Liver (tissue), 8 donors: ENCODE measurements at regions not wholly inside any gene's neighbourhood (a gene's known extent, or its start where the extent isn't known, plus 50 kb on each side); places are given as distances from the start of the nearest gene placed in this dataset.

Experiments
- DNase-seq: peaks from one replicate; pipeline ENCODE4 v3.0.0-alpha.2; 2017; ENCODE audit warnings: low spot score
- H3K27ac ChIP-seq, 2 donors: one replicate each; pipeline ENCODE4 v1.7.0; 2013; ENCODE audit warnings: inconsistent platforms in 2 of 2, low read length in 2 of 2, control low read depth in 1 of 2, low read depth in 1 of 2, mild to moderate bottlenecking in 1 of 2
- H3K27me3 ChIP-seq, 4 donors: one replicate each; pipeline versions ENCODE4 v1.6.1 to v1.7.0; 2013; ENCODE audit warnings: low read length in 3 of 4, inconsistent platforms in 1 of 4, mild to moderate bottlenecking in 1 of 4, moderate library complexity in 1 of 4; ENCODE audit not compliant: control insufficient read depth in 4 of 4, insufficient read depth in 4 of 4
- H3K36me3 ChIP-seq, 4 donors: one replicate each; pipeline versions ENCODE4 v1.6.1 to v1.7.0; 2013; ENCODE audit warnings: low read length in 3 of 4, mild to moderate bottlenecking in 3 of 4, low read depth in 1 of 4, moderate library complexity in 1 of 4; ENCODE audit not compliant: control insufficient read depth in 4 of 4, insufficient read depth in 3 of 4
- H3K4me1 ChIP-seq, 4 donors: one replicate each; pipeline versions ENCODE4 v1.6.1 to v1.7.0; 2013; ENCODE audit warnings: low read length in 3 of 4, mild to moderate bottlenecking in 3 of 4, moderate library complexity in 1 of 4; ENCODE audit not compliant: control insufficient read depth in 4 of 4, insufficient read depth in 4 of 4
- H3K4me3 ChIP-seq, 3 donors: one replicate each; pipeline versions ENCODE4 v1.6.1 to v1.7.0; 2013; ENCODE audit warnings: low read length in 3 of 3, control low read depth in 1 of 3, low read depth in 1 of 3, mild to moderate bottlenecking in 1 of 3
- H3K9ac ChIP-seq, 2 donors: one replicate each; pipeline ENCODE4 v1.7.0; 2013; ENCODE audit warnings: low read length in 2 of 2, mild to moderate bottlenecking in 2 of 2, moderate library complexity in 2 of 2, control low read depth in 1 of 2, low read depth in 1 of 2
- H3K9me3 ChIP-seq, 4 donors: one replicate each; pipeline versions ENCODE4 v1.6.1 to v1.7.0; 2013; ENCODE audit warnings: low read length in 3 of 4; ENCODE audit not compliant: control insufficient read depth in 4 of 4
- CTCF ChIP-seq: fragments of 150-350 bp; IDR thresholded peaks from 2 replicates; pipeline ENCODE4 v1.5.1; 2017; ENCODE audit warnings: improper control_type of control experiment, low read depth, low read length; ENCODE audit not compliant: missing input control
- EGR1 ChIP-seq, 2 donors: IDR thresholded peaks; 2 replicates each; pipeline ENCODE4 v1.6.1; 2016 to 2018; ENCODE audit warnings: antibody characterized with exemption in 2 of 2, low read depth in 2 of 2
- FOXA1 ChIP-seq: IDR thresholded peaks from 2 replicates; pipeline ENCODE4 v1.6.1; 2016; ENCODE audit warnings: antibody characterized with exemption
- FOXA2 ChIP-seq: IDR thresholded peaks from 2 replicates; pipeline ENCODE4 v1.6.1; 2016; ENCODE audit warnings: antibody characterized with exemption
- GABPA ChIP-seq, 2 donors: IDR thresholded peaks in 1 of 2; conservative IDR thresholded peaks in 1 of 2; 2 replicates each; pipeline ENCODE4 v1.6.1; 2016; ENCODE audit warnings: antibody characterized with exemption in 2 of 2, mild to moderate bottlenecking in 1 of 2, moderate library complexity in 1 of 2
- HNF4G ChIP-seq: IDR thresholded peaks from 2 replicates; pipeline ENCODE4 v1.6.1; 2016; ENCODE audit warnings: antibody characterized with exemption
- JUND ChIP-seq, 2 donors: IDR thresholded peaks; 2 replicates each; pipeline ENCODE4 v1.6.1; 2016; ENCODE audit warnings: antibody characterized with exemption in 2 of 2
- MAX ChIP-seq: IDR thresholded peaks from 2 replicates; pipeline ENCODE4 v1.6.1; 2016; ENCODE audit warnings: antibody characterized with exemption
- NR2F2 ChIP-seq: IDR thresholded peaks from 2 replicates; pipeline ENCODE4 v1.6.1; 2016; ENCODE audit warnings: antibody characterized with exemption
- RAD21 ChIP-seq, 2 donors: IDR thresholded peaks; 2 replicates each; pipeline ENCODE4 v1.6.1; 2016; ENCODE audit warnings: antibody characterized with exemption in 2 of 2, mild to moderate bottlenecking in 2 of 2
- REST ChIP-seq: IDR thresholded peaks from 2 replicates; pipeline ENCODE4 v1.6.1; 2016; ENCODE audit warnings: antibody characterized with exemption, mild to moderate bottlenecking
- RXRA ChIP-seq, 2 donors: IDR thresholded peaks; 2 replicates each; pipeline ENCODE4 v1.6.1; 2017 to 2018; ENCODE audit warnings: antibody characterized with exemption in 2 of 2, mild to moderate bottlenecking in 1 of 2
- TAF1 ChIP-seq: conservative IDR thresholded peaks from 2 replicates; pipeline ENCODE4 v1.6.1; 2016; ENCODE audit warnings: antibody characterized with exemption, mild to moderate bottlenecking
- YY1 ChIP-seq: IDR thresholded peaks from 2 replicates; pipeline ENCODE4 v1.6.1; 2016; ENCODE audit warnings: antibody characterized with exemption, mild to moderate bottlenecking
- WGBS: extraction: QIAGEN DNeasy Blood & Tissue Kit; methylation state at CpG from one replicate; pipeline ENCODE4 v1.1.7; 2013; 5-methylcytosine and 5-hydroxymethylcytosine counted together
- TF ChIP-seq, protein P1 (sequence below): IDR thresholded peaks from 2 replicates; pipeline ENCODE4 v1.6.1; 2016; ENCODE audit warnings: antibody characterized with exemption
- donor health status: healthy.
- donor health status: healthy.
- donor health status: healthy.
- donor health status: healthy.
- donor health status: healthy.

DNA sequence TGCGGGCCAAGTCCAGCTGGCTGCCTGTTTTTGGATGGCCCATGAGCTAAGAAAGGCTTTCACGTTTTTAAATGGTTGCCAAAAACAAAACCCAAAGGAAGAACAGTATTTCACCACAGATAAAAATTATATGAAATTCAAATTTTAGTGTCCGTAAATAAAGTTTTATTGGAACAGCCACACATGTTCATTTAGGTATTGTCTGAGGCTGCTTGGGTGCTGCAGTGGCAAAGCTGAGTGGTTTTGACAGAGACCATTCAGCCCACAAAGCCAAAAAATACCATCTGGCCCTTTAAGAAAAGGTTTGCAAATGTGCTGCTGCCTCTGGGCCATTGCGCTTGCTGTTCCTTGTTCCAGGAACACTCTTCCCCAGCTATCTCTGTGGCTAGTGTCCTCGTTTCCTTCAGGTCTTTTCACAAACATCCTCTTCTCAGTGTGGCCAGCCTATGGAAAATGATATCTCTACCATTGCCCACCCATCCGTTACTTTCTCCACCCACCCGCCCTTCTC is 232.9 kb upstream of the CIBAR2 start:
- TF ChIP-seq NR2F2 = no peak
- no peak for DNase-seq
- H3K36me3 ChIP-seq = no peaks in the 10 kb centered on the region
- H3K27ac ChIP-seq = no peak overlapping the region
- no peak overlapping the region for H3K9ac ChIP-seq
- 78% methylated on average over 7 of the region's 7 CpGs for WGBS
- H3K9me3 ChIP-seq = no peaks in the 10 kb centered on the region
- H3K4me3 ChIP-seq = no peak overlapping the region
- H3K27me3 ChIP-seq = no peaks in the 10 kb centered on the region
- peaks cover 0 to 3% (median 0%) of the 10 kb centered on the region in 4 donors for H3K4me1 ChIP-seq

DNA sequence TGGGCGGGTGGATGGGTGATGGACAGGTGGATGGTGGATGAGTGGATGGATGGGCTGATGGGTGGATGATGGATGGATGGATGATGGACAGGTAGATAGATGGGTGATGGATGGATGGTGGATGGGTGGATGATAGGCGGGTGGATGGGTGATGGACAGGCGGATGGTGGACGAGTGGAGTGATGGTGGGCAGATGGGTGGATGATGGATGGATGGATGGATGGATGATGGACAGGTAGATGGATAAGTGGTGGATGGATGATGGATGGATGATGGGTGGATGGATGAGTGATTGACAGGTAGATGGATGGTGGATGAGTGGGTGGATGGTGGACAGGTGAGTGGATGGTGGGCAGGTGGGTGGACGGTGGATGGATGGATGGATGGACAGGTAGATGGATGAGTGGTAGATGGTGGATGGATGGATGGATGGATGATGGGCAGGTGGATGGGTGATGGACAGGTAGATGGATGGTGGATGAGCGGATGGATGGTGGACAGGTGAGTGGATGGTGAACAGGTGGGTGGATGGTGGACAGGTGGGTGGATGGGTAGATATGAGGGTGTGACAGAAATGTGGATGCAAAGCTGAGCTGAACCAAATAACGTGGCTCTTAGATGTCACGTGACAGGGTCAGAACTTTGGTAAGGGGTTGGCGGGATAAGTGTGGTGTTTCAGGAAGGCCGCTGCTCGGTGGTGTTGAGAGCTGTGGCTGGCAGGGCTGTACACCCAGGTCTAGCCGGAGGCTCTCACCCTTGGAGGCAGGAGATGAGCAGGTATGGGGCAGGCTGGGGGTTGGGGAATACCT is 234.3 kb upstream of the CIBAR2 start:
- Histone ChIP-seq H3K27ac (no peak overlapping the region), H3K4me1 (peaks cover 3 to 17% (median 11%) of the 10 kb centered on the region in 4 donors), H3K9me3 (no peaks in the 10 kb centered on the region), H3K36me3 (no peaks in the 10 kb centered on the region), H3K9ac (no peak overlapping the region), H3K27me3 (no peaks in the 10 kb centered on the region), H3K4me3 (no peak overlapping the region)
- no peak for DNase-seq
- 95% methylated on average over 12 of the region's 12 CpGs for WGBS
- no peak for TF ChIP-seq FOXA2
- no peak for TF ChIP-seq NR2F2
- TF ChIP-seq HNF4G = no peak
- no peak for TF ChIP-seq TAF1
- TF ChIP-seq EGR1 (IDR thresholded peaks at IDR 0.05; ENCODE audit: low read depth in 2 of 2) = no peak
- TF ChIP-seq RAD21 (IDR thresholded peaks at IDR 0.05) = no peak
- TF ChIP-seq, protein P1, sequence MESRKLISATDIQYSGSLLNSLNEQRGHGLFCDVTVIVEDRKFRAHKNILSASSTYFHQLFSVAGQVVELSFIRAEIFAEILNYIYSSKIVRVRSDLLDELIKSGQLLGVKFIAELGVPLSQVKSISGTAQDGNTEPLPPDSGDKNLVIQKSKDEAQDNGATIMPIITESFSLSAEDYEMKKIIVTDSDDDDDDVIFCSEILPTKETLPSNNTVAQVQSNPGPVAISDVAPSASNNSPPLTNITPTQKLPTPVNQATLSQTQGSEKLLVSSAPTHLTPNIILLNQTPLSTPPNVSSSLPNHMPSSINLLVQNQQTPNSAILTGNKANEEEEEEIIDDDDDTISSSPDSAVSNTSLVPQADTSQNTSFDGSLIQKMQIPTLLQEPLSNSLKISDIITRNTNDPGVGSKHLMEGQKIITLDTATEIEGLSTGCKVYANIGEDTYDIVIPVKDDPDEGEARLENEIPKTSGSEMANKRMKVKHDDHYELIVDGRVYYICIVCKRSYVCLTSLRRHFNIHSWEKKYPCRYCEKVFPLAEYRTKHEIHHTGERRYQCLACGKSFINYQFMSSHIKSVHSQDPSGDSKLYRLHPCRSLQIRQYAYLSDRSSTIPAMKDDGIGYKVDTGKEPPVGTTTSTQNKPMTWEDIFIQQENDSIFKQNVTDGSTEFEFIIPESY = no peak
- TF ChIP-seq REST = no peak
- no peak for TF ChIP-seq GABPA (IDR thresholded peaks at IDR 0.05 in 1 of 2, conservative IDR thresholded peaks at IDR 0.05 in 1 of 2)
- TF ChIP-seq YY1 = no peak
- TF ChIP-seq CTCF = no peak
- no peak for TF ChIP-seq JUND (IDR thresholded peaks at IDR 0.05)
- no peak for TF ChIP-seq FOXA1
- no peak for TF ChIP-seq MAX
- TF ChIP-seq RXRA (IDR thresholded peaks at IDR 0.05) = no peak
